ENCODE measurements at regions not wholly inside any gene's neighbourhood (a gene's known extent, or its start where the extent isn't known, plus 50 kb on each side); places are given as distances from the start of the nearest gene placed in this dataset.

GRCh38 chr5:12284604-12285003, 380.4 kb upstream of the CTNND2 start:
- TF ChIP-seq, protein P1, sequence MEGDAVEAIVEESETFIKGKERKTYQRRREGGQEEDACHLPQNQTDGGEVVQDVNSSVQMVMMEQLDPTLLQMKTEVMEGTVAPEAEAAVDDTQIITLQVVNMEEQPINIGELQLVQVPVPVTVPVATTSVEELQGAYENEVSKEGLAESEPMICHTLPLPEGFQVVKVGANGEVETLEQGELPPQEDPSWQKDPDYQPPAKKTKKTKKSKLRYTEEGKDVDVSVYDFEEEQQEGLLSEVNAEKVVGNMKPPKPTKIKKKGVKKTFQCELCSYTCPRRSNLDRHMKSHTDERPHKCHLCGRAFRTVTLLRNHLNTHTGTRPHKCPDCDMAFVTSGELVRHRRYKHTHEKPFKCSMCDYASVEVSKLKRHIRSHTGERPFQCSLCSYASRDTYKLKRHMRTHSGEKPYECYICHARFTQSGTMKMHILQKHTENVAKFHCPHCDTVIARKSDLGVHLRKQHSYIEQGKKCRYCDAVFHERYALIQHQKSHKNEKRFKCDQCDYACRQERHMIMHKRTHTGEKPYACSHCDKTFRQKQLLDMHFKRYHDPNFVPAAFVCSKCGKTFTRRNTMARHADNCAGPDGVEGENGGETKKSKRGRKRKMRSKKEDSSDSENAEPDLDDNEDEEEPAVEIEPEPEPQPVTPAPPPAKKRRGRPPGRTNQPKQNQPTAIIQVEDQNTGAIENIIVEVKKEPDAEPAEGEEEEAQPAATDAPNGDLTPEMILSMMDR (IDR thresholded peaks at IDR 0.05): no peak
- TF ChIP-seq POLR2A (IDR thresholded peaks at IDR 0.05) (no peak), POLR2AphosphoS5 (IDR thresholded peaks at IDR 0.05) (no peak), EP300 (IDR thresholded peaks at IDR 0.05) (no peak)

Data from upper lobe of left lung (tissue), 4 donors.